Transverse colon (tissue), 3 donors: ENCODE measurements at regions not wholly inside any gene's neighbourhood (a gene's known extent, or its start where the extent isn't known, plus 50 kb on each side); places are given as distances from the start of the nearest gene placed in this dataset.

Experiments
- CTCF ChIP-seq, 5 experiments: fragments of 200-600 bp in 3 of 5; fragments of 450-650 bp in 2 of 5; sonication (generic) in 3 of 5; IDR thresholded peaks; 1 replicate in 2 of 5; 2 replicates in 3 of 5; pipeline ENCODE4 v1.5.1; 2016 to 2017; ENCODE audit warnings: antibody characterized with exemption in 5 of 5, inconsistent platforms in 3 of 5, mild to moderate bottlenecking in 2 of 5, moderate library complexity in 1 of 5
- POLR2A ChIP-seq: fragments of 450-650 bp; IDR thresholded peaks from one replicate; pipeline ENCODE4 v1.6.1; 2016; ENCODE audit warnings: antibody characterized with exemption, mild to moderate bottlenecking, moderate library complexity

DNA sequence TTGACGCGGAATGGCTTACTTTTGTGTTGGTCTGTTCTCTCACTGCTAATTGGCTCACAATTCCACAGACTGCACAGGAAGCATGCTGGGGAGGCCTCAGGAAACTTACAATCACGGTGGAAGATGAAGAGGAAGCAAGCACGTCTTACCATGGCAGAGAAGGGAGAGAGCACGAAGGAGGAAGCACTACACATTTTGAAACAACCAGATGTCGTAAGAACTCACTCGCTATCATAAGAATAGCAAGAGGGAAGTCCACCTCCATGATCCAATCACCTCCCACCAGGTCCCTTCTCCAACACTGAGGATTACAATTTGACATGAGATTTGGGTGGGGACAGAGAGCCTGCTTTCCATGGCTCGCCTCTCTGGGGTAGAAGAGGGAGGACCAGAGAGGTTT, 106.2 kb downstream of the KCNF1 start:
- TF ChIP-seq POLR2A = no peak
- TF ChIP-seq CTCF (IDR thresholded peaks at IDR 0.05) = no peak
